RWPE1 (cell line): ENCODE measurements at regions not wholly inside any gene's neighbourhood (a gene's known extent, or its start where the extent isn't known, plus 50 kb on each side); places are given as distances from the start of the nearest gene placed in this dataset.
"Not testable (repeated sequence)": the region's sequence is repeated elsewhere in the genome, so short reads cannot be mapped to it uniquely, and the experiment has no call there.

Experiments used
- CTCF ChIA-PET: fragments of 350-600 bp; sonication (Branson Sonifier 250); formaldehyde crosslinking; extraction: SDS; loops from one replicate; lab custom pipeline; 2021; lab: Yijun Ruan, JAX
- POLR2A ChIA-PET: fragments of 400-600 bp; formaldehyde crosslinking; extraction: SDS; loops from one replicate; lab custom pipeline; 2020; ENCODE audit warnings: antibody characterized with exemption; ENCODE audit not compliant: low non-redundant PET; lab: Yijun Ruan, JAX
- DNase-seq: peaks from one replicate; pipeline ENCODE4 v3.0.0; 2012; ENCODE audit warnings: low spot score
- H3K27ac ChIP-seq: fragments of 450-650 bp; 2 replicates; pipeline ENCODE4 v1.5.1; 2017
- CTCF ChIP-seq: fragments of 450-650 bp; conservative IDR thresholded peaks from 2 replicates; pipeline ENCODE4 v1.5.1; 2017; ENCODE audit warnings: low read depth, mild to moderate bottlenecking

GRCh38 chr18:30814446-30814845 lies 228.1 kb downstream of the DSC3 start:
- ChIA-PET POLR2A (no interaction called here), CTCF (no interaction called here)
- no peak overlapping the region for H3K27ac ChIP-seq
- no peak for TF ChIP-seq CTCF
- DNase-seq = no peak

GRCh38 chr18:30811580-30811979 lies 231.0 kb downstream of the DSC3 start:
- TF ChIP-seq CTCF = no peak
- no peak overlapping the region for H3K27ac ChIP-seq
- CTCF ChIA-PET = no interaction called here
- POLR2A ChIA-PET = no interaction called here
- no peak for DNase-seq

- TF ChIP-seq CTCF = no peak
- POLR2A ChIA-PET = no interaction called here
- CTCF ChIA-PET = no interaction called here
- H3K27ac ChIP-seq = no peak overlapping the region
- DNase-seq = no peak
These were observed 232.0 kb downstream of the DSC3 start for GRCh38 chr18:30810580-30810979.

- POLR2A ChIA-PET = no interaction called here
These were observed 235.7 kb downstream of the DSC3 start for GRCh38 chr18:30806823-30807222.

GRCh38 chr18:30800800-30801199 lies 241.7 kb downstream of the DSC3 start:
- ChIA-PET CTCF (no interaction called here), POLR2A (no interaction called here)
- no peak for DNase-seq
- H3K27ac ChIP-seq = no peak overlapping the region
- TF ChIP-seq CTCF = no peak

More at GRCh38 chr18:30806823-30807222, 235.7 kb downstream of the DSC3 start:
- CTCF ChIA-PET = no interaction called here
- DNase-seq = no peak
- H3K27ac ChIP-seq = no peak overlapping the region
- no peak for TF ChIP-seq CTCF

GRCh38 chr18:30792051-30792450 lies 250.5 kb downstream of the DSC3 start:
- no peak for DNase-seq
- no peak overlapping the region for H3K27ac ChIP-seq
- no peak for TF ChIP-seq CTCF
- CTCF ChIA-PET = no interaction called here
- POLR2A ChIA-PET = no interaction called here

- H3K27ac ChIP-seq, POLR2A ChIA-PET, DNase-seq, CTCF ChIA-PET: not testable (repeated sequence)
These were observed 254.0 kb downstream of the DSC3 start for GRCh38 chr18:30788411-30788991.
